ENCODE measurements at regions not wholly inside any gene's neighbourhood (a gene's known extent, or its start where the extent isn't known, plus 50 kb on each side); places are given as distances from the start of the nearest gene placed in this dataset.
"Not testable (repeated sequence)": the region's sequence is repeated elsewhere in the genome, so short reads cannot be mapped to it uniquely, and the experiment has no call there.

DNA sequence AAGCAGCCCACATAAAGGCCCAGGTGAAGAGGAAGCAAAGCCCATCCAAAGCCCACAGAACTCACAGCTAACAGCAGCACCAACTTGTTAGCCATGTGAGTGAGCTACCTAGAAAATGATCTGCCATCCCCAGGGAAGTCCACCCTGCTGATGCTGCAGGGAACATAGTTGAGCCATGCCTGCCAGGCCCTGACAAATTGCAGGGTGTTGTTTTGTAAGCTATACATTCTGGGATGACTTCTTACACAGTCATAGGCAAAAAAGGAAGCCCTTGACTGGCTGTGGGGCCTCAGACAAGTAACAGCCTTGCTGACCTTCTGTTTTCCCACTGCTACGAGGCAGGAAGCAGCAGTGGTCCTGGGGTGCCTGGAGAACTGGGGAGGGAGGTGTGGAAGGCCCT is 262.7 kb downstream of the MATN1 start:
- DNase-seq: no peak

DNA sequence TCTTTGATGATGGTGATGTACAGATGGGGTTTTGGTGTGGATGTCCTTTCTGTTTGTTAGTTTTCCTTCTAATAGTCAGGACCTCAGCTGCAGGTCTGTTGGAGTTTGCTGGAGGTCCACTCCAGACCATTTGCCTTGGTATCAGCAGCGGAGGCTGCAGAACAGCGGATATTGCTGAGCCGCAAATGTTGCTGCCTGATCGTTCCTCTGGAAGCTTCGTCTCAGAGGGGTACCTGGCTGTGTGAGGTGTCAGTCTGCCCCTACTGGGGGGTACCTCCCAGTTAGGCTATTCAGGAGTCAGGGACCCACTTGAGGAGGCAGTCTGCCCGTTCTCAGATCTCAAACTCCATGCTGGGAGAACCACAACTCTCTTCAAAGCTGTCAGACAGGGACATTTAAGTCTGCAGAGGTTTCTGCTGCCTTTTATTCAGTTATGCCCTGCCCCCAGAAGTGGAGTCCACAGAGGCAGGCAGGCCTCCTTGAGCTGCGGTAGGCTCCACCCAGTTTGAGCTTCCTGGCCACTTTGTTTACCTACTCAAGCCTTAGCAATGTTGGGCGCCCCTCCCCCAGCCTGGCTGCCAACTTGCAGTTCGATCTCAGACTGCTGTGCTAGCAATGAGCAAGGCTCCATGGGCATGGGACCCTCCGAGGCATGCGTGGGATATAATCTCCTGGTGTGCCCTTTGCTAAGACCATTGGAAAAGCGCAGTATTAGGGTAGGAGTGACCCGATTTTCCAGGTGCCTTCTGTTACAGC is 264.5 kb downstream of the MATN1 start:
- not testable (repeated sequence) for DNase-seq

DNA sequence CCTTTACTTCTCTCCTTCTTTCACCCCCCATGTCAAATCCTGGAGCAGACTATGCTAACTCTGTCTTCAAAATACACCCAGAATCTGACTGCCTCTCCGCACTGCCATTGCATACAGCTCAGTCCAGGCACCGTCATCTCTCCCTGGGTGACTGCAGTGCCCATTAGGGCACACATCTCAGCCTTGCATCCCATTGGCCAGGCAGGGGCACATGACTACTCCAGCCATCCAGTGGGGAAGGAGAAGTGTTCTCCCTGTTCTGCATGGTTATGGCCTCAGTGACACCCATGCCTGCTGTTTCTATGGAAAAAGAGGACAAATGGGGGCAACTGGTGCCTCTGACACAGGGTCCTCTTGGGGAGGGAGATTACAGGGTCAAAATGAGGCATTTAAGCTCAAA is 270.5 kb downstream of the MATN1 start:
- DNase-seq: no peak

DNA sequence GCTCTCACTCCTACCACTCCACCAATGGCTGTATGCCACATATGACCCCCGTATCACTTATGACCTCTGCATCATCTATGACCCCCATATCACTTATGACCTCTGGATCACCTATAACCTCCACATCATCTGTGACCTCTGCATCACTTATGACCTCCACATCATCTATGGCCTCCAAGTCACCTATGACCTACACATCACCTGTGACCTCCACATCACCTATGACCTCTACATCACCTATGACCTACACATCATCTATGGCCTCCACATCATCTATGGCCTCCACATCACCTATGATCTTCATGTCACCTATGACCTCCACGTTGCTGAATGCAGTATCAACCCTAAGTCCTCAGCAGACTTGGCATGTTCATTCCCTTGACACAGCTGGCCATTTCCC is 271.2 kb downstream of the MATN1 start:
- DNase-seq: no peak

DNA sequence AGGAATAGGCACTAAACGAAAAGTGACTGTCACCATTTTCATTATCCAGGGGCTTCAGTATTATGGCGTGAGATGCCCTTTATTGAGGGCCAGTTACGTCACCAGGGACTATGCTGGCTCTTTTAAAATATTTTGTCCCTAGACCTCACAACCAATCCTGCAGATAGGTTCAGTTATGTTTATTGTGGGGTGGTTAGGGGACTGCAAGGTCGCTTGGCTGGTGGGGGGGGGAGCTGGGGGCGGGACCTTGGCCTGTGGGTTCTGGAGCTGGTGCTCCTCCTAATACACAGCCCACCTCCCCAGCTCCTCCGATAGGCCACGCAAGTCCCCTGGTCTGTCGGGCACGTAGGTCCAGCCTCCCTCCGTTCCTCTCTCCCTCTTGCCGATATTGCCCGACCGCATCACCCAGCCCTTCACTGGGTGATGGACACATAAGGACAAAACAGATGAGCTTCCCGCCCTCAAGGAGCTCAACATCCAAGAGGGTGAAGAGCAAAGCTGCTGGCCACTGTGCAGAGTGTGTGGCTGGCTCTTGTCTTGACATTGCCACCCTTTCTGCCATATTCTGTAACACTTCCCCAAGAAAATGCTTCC is 271.8 kb downstream of the MATN1 start:
- DNase-seq: no peak

DNA sequence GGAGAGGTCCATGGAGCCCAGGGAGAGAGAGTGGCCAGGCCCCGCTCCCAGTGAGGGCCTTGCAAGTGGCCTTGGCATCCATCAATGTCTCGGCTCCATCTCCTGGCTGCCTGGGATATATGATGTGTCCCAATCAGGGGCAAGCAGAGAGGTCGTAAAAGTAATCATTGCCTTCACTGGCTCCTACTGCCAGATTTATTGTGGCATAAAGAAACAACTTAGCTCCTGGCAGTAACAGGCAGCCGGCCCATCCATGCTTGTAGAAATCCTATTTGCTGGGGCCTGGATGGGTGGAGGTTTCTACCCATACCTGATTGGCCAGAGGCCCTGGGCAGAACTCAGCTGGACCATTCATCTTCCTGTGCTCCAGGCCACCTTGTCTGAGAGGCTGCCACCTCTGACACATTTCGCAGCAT is 272.6 kb downstream of the MATN1 start:
- DNase-seq: peak; percentile 26

DNA sequence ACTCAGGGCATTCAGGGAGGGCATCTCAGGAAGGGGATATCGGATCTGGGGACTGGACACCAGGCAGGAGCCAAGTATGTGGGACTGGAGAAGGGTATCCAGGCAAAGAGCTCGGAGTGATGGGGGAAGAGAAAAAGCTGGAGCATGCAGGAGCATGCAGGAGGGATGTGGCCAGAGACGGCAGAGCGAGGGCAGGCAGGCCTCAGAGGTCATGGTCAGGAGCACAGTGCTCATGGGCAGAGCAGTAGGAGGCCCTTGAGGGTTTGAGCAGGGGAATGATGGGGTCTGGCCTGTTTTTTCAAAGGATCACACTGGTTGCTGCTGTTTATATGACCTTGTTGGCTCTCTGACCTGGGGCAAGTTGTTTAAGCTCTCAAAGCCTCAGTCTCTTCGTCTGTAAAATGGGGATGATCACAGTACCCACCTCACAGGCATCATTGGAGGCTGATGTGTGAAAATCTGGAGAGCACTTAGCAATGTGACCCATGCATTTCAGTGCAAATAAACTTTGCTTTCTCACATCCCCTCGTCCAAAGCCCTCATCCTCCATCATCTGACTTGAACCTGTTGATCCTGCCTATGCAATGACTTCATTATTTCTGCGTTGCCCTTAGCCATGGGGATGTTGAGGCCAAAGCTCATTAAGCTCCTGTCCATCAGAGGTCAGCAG is 273.1 kb downstream of the MATN1 start:
- DNase-seq: no peak

DNA sequence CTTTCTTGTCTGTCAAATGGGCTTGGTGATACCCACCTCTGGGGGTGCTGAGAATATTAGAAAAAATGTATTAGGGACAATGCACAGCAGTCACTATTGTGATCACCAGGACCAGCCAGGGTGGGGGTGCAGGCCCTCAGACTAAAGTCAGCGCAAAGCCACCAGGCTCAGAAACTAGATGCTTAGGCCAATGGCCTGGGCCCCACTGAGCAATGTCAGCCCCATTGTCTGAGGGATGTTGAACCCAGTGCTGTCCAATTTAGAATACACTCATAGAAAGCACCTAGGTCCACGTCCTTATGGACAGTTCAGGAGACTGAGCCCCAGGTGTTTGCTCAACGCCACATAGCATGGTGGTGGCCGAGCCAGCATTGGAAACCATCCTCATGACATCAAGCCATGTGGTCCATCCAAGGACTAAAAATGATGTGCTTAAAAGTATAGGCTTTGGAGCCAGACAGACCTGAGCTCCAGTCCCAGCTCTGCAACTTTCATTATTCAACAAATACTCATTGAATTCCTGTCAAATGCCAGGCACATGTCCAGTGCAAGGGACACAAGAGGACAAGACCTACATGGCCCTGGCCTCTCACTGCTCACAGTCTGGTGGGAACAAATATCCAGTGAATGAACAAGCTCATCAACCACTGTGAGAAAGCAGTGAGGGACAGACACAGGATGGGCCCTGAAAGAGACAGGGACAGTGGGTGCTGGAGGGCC is 273.8 kb downstream of the MATN1 start:
- DNase-seq: no peak

DNA sequence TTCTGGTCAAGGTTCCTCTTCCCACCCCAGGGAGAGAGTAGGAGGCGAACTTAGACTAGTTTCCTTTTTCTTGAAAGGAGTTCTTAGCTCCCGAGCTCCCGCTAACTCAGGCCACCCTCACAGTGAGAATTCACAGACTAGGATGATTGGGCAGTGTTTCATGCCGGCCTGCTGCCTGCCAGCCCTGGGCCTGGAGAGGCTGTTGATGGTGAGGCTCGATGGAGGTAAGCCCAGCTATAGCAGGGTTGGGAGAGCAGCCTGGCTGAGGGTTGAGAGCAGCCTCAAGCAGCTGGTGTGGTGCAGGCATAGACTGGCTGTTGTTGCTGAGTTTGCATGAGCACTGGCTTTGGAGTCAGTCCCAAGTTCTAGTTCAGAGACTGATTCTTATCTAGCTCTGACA is 274.4 kb downstream of the MATN1 start:
- DNase-seq: no peak

DNA sequence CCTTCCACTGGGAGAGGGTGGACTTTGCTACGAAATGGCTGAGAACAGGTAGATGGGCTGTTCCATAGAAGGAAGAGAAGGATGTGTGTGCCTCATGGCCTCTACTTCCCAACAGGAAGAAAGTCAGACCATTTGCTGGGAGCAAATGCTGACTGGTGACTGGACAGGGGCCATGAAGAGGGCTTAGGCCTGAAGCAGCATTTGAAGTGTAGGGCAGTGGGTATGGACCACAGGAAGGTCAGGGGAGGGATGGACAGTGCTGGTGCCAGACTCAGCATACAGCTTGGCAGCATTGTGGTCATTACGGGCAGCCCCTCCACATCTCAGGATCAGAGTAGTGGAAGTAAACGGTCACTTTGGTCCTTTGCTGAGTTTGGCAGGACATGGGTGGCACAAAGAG is 275.7 kb downstream of the MATN1 start:
- no peak for DNase-seq

DNA sequence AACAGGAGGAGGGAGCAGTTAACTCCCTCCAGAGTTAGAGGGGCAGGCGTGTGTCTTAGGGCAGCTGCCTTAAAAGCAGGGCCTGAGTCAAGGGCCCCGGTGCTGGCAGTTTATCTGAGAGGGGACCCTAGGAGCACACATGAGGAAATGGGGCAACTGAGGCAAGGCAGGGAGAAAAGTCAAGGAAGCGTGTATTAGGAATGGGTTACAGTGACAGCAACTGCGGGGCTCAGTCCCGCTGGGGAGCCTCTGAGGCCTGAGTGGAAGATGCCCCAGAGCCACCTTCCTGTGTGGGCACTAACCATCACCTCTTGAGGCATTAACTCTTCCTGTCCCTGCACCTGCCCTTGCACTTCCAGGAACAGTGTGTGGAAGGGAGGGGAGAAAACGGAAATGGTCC is 276.3 kb downstream of the MATN1 start:
- DNase-seq: no peak

DNA sequence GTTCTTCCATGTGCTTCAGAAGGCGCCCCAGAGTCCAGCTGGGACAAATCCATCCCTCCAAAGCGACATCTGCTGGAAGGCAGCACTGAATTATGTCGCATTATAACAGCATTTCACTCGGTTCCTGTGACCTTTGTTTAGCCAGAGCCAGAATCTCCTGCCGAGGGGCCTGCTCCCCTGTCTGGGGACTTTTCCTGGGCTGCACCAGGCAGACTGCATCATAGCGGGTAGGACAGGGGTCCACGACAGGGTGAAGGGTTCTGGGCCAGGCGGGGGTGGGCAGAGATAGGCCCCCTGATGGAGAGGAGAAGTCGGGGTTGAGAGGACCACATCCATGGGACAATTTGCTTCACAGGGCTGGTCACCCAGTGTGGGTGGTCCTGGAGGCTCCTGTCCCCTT is 276.9 kb downstream of the MATN1 start:
- no peak for DNase-seq

DNA sequence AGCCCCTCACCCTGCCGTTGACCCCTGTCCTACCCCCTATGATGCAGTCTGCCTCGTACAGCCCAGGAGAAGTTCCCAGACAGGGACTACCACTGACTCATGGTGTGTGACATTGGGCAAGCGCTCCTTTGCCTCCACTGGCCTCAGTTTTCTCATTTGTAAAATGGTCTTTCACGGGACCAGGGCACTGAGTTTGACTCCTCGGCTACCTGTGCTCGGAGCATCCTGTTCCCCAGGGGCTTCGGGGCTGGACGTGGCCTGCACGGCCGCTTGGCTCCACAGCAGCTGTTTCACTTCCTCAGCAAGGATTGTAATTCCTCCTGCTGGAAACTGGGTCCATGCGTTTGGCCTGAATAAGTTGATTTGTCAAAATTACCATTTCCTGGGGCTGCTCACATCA is 277.3 kb downstream of the MATN1 start:
- DNase-seq: no peak

DNA sequence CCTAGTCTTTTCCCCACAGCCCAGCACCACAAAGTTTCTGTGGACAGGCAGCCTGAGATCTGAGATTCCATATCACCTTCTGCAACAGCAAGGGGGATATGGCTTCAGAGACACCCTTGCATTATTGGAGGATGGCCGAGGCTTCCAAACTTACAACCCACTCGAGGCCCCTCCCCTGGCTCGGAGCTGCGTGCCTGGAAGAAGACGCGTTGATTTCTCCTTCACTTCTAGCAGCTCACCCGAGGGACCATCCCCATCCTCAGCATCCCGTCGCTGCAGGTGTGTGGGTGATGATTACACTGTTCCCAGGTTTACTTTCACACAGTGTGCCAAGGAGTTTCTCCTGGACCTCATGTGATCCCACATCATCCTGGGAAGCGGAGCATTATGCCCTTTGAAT is 277.9 kb downstream of the MATN1 start:
- no peak for DNase-seq

DNA sequence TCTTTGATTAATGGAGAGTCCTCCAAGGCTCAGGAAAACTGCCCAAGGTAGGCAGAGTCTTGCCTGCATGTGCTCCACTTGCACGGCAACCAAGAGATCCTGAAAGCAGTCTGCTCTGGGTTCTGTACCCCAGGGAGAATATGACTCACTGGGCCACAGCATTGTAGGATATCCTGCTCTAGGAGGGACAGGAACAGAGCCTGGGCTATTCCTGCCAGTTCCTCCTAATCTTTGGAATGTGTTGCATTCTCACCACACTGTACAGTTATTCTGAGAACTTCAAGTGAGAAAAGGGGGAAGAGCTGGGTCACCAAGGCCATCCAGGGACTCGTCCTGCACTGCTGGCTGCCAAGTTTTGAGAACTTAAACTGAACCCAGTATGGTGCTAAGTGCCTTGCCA is 278.5 kb downstream of the MATN1 start:
- no peak for DNase-seq

DNA sequence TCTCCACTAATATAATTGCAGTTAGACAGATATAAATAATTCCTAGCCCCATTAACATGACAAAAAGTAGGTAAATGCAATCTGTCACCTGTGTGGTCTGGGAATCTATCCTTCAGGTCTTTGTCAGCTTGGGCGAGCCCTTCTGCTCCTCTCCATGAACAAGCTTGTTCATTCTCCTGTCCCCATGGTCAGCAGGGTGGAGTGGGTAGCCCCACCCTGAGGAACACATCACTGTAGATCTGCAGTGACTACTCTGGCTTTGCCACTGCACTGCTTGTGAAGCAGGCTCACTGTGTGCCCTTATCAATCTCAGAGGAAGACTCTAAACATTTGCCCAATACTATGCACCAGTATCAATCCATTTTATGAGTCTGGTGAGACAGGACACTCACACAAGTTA is 279.0 kb downstream of the MATN1 start:
- no peak for DNase-seq

DNA sequence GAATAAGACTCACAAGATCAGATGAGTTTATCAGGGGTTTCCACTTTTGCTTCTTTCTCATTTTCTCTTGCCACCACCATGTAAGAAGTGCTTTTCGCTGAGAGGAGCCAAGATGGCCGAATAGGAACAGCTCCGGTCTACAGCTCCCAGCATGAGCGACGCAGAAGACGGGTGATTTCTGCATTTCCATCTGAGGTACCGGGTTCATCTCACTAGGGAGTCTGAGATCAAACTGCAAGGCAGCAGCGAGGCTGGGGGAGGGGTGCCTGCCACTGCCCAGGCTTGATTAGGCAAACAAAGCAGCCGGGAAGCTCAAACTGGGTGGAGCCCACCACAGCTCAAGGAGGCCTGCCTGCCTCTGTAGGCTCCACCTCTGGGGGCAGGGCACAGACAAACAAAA is 285.1 kb downstream of the MATN1 start:
- not testable (repeated sequence) for DNase-seq

DNA sequence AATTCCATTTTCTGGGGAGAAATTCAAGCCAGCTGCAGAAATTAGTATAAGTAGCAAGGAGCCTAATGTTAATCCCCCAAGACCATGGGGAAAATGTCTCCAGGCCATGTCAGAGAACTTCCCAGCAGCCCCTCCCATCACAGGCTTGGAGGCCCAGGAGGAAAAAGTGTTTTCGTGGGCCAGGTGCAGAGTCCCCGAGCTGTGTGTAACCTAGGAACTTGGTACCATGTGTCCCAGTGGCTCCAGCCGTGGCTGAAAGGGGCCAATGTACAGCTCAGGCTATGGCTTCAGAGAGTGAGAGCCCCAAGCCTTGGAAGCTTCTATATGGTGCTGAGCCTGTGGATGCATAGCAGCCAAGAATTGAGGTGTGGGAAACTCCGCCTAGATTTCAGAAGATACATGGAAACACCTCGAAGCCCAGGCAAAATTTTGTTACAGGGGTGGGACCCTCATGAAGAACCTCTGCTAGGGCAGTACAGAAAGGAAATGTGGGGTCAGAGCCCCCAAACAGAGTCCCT is 286.3 kb downstream of the MATN1 start:
- no peak for DNase-seq

DNA sequence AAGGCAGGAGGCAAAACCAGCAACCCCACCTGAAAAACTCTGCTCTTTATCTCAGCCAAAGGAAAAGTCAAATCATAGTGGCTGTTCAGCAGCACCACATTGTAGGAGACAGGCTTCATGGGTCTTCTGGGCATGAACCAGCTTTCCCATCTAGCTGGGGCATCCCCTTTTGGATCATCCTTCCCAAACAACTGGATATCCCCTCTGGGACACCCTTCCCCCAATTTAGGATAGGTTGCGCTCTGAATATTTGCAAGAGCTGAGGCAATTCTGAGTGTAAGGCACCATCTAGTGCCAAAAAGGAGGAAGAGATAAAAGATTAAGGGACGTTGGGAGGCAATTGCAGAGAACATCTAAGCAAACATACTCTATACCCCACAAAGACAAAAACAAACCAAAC is 295.8 kb downstream of the MATN1 start:
- no peak for DNase-seq

DNA sequence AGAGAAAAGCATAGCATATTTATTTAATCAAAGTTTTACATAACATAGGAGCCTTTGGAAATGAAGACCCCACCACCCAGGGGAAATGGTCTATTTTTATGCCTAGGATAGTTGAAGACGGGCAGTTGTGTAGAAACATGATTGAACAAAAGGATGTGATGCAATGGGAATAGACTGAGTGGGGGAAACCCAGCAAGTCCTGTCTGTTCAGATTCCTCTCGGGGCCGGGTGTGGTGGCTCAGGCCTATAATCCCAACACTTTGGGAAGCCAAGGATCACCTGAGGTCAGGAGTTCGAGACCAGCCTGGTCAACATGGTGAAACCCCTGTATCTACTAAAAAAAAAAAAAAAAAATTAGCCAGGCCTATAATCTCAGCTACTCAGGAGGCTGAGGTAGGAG is 298.3 kb downstream of the MATN1 start:
- no peak for DNase-seq

DNA sequence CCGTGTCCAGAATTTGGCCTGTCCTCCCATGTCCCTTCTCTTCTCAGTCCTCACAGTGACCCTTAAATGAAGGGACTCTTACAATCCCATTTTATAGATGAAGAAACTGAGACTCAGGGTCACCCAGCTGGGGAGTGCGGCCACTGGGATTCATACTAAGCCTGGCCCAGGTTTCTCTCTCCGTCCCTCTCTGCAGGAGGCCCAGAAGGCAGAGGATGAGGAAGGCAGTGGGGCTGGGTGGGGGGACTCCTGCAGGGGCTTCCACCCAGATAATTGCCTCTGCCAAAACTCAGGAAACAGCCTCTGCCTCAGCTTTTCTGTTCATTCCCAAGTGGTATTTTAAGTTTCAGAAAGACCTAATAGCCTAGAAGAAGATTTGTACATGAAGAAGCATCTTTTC is 299.8 kb downstream of the MATN1 start:
- DNase-seq: no peak

DNA sequence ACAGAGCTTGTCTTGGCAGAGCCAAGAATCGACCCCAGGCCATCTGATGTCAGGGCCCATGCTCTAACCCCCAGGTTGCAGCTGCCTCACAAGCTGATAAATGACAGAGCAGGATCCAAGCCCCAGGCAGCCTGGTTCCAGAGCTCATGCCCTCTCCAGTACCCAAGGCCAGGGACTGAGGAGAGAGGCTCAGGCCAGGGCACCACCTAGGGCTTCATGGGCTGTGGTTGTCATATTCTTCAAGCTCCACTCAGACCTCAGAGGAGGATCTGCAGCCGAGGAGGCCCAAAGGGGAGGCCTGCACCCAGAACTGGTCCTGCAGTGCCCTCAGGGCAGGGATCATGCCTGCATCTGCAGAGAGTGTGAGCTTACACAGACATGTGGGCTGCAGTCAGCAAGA is 301.1 kb downstream of the MATN1 start:
- DNase-seq: no peak
